HG02981 (cell line): ENCODE measurements at regions not wholly inside any gene's neighbourhood (a gene's known extent, or its start where the extent isn't known, plus 50 kb on each side); places are given as distances from the start of the nearest gene placed in this dataset.
"Not testable (repeated sequence)": the region's sequence is repeated elsewhere in the genome, so short reads cannot be mapped to it uniquely, and the experiment has no call there.

Experiments
- ATAC-seq: cut with Tn5 transposase; IDR thresholded peaks from one replicate; pipeline ENCODE4 v1.9.1; 2021; ENCODE audit warnings: mild to moderate bottlenecking, moderate library complexity; ENCODE audit not compliant: unreplicated experiment

- ATAC-seq = no peak
Measured at GRCh38 chr5:33203931-33204330, 236.8 kb upstream of the TARS1 start.

- ATAC-seq = no peak
Measured at GRCh38 chr5:33205079-33205478, 235.7 kb upstream of the TARS1 start.

GRCh38 chr5:33205727-33206410 is 234.9 kb upstream of the TARS1 start:
- ATAC-seq = no peak

- ATAC-seq = no peak
Measured at GRCh38 chr5:33206962-33207506, 233.7 kb upstream of the TARS1 start.

GRCh38 chr5:33209252-33209651 is 231.5 kb upstream of the TARS1 start:
- ATAC-seq = no peak

GRCh38 chr5:33210221-33210620 is 230.5 kb upstream of the TARS1 start:
- not testable (repeated sequence) for ATAC-seq

- ATAC-seq = no peak
Measured at GRCh38 chr5:33210978-33211377, 229.8 kb upstream of the TARS1 start.

GRCh38 chr5:33212439-33212838 is 228.3 kb upstream of the TARS1 start:
- ATAC-seq = no peak

GRCh38 chr5:33212900-33213299 is 227.9 kb upstream of the TARS1 start:
- no peak for ATAC-seq

GRCh38 chr5:33223563-33224284 is 217.0 kb upstream of the TARS1 start:
- ATAC-seq = no peak

GRCh38 chr5:33224285-33224961 is 216.3 kb upstream of the TARS1 start:
- no peak for ATAC-seq

GRCh38 chr5:33227247-33227646 is 213.5 kb upstream of the TARS1 start:
- no peak for ATAC-seq

GRCh38 chr5:33227746-33228145 is 213.0 kb upstream of the TARS1 start:
- ATAC-seq = no peak

GRCh38 chr5:33228149-33228548 is 212.6 kb upstream of the TARS1 start:
- ATAC-seq = no peak

GRCh38 chr5:33229216-33229615 is 211.5 kb upstream of the TARS1 start:
- no peak for ATAC-seq

- ATAC-seq = no peak
Measured at GRCh38 chr5:33230467-33231078, 210.2 kb upstream of the TARS1 start.

GRCh38 chr5:33231214-33231710 is 209.5 kb upstream of the TARS1 start:
- no peak for ATAC-seq

- no peak for ATAC-seq
Measured at GRCh38 chr5:33231935-33232334, 208.8 kb upstream of the TARS1 start.

GRCh38 chr5:33232731-33233505 is 207.8 kb upstream of the TARS1 start:
- ATAC-seq = no peak

GRCh38 chr5:33235304-33235703 is 205.5 kb upstream of the TARS1 start:
- ATAC-seq = no peak
